HG03457 (cell line): ENCODE measurements at regions not wholly inside any gene's neighbourhood (a gene's known extent, or its start where the extent isn't known, plus 50 kb on each side); places are given as distances from the start of the nearest gene placed in this dataset.

Source experiments
- ATAC-seq: cut with Tn5 transposase; IDR thresholded peaks from one replicate; pipeline ENCODE4 v1.9.1; 2021; ENCODE audit warnings: moderate number of reproducible peaks; ENCODE audit not compliant: unreplicated experiment

GRCh38 chr3:28645149-28645548 lies 296.5 kb upstream of the AZI2 start:
- ATAC-seq, result no peak

GRCh38 chr3:28646435-28646834 lies 297.8 kb upstream of the AZI2 start:
- no peak for ATAC-seq

GRCh38 chr3:28649266-28649665 lies 300.6 kb upstream of the AZI2 start:
- no peak for ATAC-seq

GRCh38 chr3:28651159-28651558 lies 302.5 kb upstream of the AZI2 start:
- ATAC-seq, result no peak

GRCh38 chr3:28664123-28664522 lies 315.5 kb upstream of the AZI2 start:
- ATAC-seq, result no peak

- ATAC-seq, result peak; percentile 91
These were observed 319.3 kb upstream of the AZI2 start for GRCh38 chr3:28667646-28668621.

- no peak for ATAC-seq
These were observed 321.2 kb upstream of the AZI2 start for GRCh38 chr3:28669870-28670269.

GRCh38 chr3:28672406-28672805 lies 323.8 kb upstream of the AZI2 start:
- no peak for ATAC-seq

- ATAC-seq, result no peak
These were observed 324.8 kb upstream of the AZI2 start for GRCh38 chr3:28673446-28673845.

- ATAC-seq, result no peak
These were observed 325.6 kb upstream of the AZI2 start for GRCh38 chr3:28674212-28674611.

- ATAC-seq, result no peak
These were observed 329.0 kb upstream of the AZI2 start for GRCh38 chr3:28677581-28677980.

GRCh38 chr3:28678086-28678485 lies 329.5 kb upstream of the AZI2 start:
- ATAC-seq, result no peak

GRCh38 chr3:28680050-28680449 lies 331.4 kb upstream of the AZI2 start:
- no peak for ATAC-seq

- ATAC-seq, result no peak
These were observed 333.5 kb upstream of the AZI2 start for GRCh38 chr3:28682121-28682520.

GRCh38 chr3:28690176-28690575 lies 341.6 kb upstream of the AZI2 start:
- no peak for ATAC-seq

GRCh38 chr3:28698706-28699105 lies 350.1 kb upstream of the AZI2 start:
- no peak for ATAC-seq

- no peak for ATAC-seq
These were observed 350.7 kb upstream of the AZI2 start for GRCh38 chr3:28699283-28699682.

- ATAC-seq, result no peak
These were observed 352.1 kb upstream of the AZI2 start for GRCh38 chr3:28700728-28701127.

GRCh38 chr3:28703843-28704242 lies 355.2 kb upstream of the AZI2 start:
- ATAC-seq, result no peak

GRCh38 chr3:28711293-28711692 lies 362.7 kb upstream of the AZI2 start:
- no peak for ATAC-seq

GRCh38 chr3:28716939-28717338 lies 368.3 kb upstream of the AZI2 start:
- ATAC-seq, result no peak

- ATAC-seq, result no peak
These were observed 369.6 kb upstream of the AZI2 start for GRCh38 chr3:28718074-28718849.
